ENCODE measurements at regions not wholly inside any gene's neighbourhood (a gene's known extent, or its start where the extent isn't known, plus 50 kb on each side); places are given as distances from the start of the nearest gene placed in this dataset.

DNA sequence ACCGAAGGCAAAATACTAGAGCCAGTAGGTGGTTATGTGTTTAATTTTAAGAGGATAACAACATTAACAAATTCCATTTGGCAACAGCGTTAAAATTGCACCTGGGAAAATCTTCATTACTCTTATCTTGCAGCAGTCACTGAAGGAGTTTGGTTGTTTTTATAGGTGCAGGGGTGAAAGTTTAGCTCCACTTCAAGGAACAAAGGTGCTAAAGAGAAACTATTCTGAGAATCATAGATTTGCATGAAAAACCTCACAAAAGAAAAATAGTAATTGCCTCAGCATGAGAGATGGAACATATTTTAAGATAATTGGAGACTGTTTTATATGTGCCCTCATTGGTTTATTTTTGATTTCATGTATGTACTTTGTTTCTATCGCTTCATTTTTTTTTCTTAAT, 444.4 kb downstream of the UTRN start:
- TF ChIP-seq EZH2phosphoT487 (IDR thresholded peaks at IDR 0.05; ENCODE audit: borderline replicate concordance, low read length): no peak
- TF ChIP-seq, protein P1, sequence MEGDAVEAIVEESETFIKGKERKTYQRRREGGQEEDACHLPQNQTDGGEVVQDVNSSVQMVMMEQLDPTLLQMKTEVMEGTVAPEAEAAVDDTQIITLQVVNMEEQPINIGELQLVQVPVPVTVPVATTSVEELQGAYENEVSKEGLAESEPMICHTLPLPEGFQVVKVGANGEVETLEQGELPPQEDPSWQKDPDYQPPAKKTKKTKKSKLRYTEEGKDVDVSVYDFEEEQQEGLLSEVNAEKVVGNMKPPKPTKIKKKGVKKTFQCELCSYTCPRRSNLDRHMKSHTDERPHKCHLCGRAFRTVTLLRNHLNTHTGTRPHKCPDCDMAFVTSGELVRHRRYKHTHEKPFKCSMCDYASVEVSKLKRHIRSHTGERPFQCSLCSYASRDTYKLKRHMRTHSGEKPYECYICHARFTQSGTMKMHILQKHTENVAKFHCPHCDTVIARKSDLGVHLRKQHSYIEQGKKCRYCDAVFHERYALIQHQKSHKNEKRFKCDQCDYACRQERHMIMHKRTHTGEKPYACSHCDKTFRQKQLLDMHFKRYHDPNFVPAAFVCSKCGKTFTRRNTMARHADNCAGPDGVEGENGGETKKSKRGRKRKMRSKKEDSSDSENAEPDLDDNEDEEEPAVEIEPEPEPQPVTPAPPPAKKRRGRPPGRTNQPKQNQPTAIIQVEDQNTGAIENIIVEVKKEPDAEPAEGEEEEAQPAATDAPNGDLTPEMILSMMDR (conservative IDR thresholded peaks at IDR 0.05; ENCODE audit: low read depth, low read length): no peak

Data from PC-3 (cell line).